RWPE1 (cell line): ENCODE measurements at regions not wholly inside any gene's neighbourhood (a gene's known extent, or its start where the extent isn't known, plus 50 kb on each side); places are given as distances from the start of the nearest gene placed in this dataset.

Experiments used
- CTCF ChIA-PET: fragments of 350-600 bp; sonication (Branson Sonifier 250); formaldehyde crosslinking; extraction: SDS; loops from one replicate; lab custom pipeline; 2021; lab: Yijun Ruan, JAX
- POLR2A ChIA-PET: fragments of 400-600 bp; formaldehyde crosslinking; extraction: SDS; loops from one replicate; lab custom pipeline; 2020; ENCODE audit warnings: antibody characterized with exemption; ENCODE audit not compliant: low non-redundant PET; lab: Yijun Ruan, JAX
- DNase-seq: peaks from one replicate; pipeline ENCODE4 v3.0.0; 2012; ENCODE audit warnings: low spot score
- H3K27ac ChIP-seq: fragments of 450-650 bp; 2 replicates; pipeline ENCODE4 v1.5.1; 2017
- CTCF ChIP-seq: fragments of 450-650 bp; conservative IDR thresholded peaks from 2 replicates; pipeline ENCODE4 v1.5.1; 2017; ENCODE audit warnings: low read depth, mild to moderate bottlenecking

GRCh38 chr4:4783847-4784246 lies 75.6 kb upstream of the MSX1 start:
- ChIA-PET POLR2A (no interaction called here), CTCF (interaction anchor here (0.7 kb wide), 1 partner anchor 11 kb away, joined by 3 read pairs; no protein-coding TSS in a partner anchor)
- H3K27ac ChIP-seq = no peak overlapping the region
- DNase-seq = no peak
- TF ChIP-seq CTCF = no peak

DNA sequence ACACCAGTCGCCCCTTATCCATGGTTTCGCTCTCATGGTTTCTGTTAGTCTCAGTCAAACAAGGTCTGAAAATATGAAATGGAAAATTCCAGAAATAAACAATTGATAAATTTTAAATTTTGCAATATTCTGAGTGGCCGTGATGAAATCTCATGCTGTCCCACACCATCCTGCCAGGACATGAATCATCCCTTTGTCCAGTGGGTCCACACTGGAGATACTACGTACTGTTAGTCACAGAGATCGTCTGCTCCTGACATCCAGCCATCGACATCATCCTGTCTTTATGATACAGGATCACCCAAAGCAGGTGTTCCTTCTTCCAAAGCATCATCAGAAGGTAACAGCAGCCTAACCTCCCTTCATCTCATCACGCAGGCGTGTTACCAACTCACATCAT lies 76.5 kb upstream of the MSX1 start:
- no peak for DNase-seq
- POLR2A ChIA-PET = no interaction called here
- H3K27ac ChIP-seq = no peak overlapping the region
- no peak for TF ChIP-seq CTCF
- CTCF ChIA-PET = no interaction called here

DNA sequence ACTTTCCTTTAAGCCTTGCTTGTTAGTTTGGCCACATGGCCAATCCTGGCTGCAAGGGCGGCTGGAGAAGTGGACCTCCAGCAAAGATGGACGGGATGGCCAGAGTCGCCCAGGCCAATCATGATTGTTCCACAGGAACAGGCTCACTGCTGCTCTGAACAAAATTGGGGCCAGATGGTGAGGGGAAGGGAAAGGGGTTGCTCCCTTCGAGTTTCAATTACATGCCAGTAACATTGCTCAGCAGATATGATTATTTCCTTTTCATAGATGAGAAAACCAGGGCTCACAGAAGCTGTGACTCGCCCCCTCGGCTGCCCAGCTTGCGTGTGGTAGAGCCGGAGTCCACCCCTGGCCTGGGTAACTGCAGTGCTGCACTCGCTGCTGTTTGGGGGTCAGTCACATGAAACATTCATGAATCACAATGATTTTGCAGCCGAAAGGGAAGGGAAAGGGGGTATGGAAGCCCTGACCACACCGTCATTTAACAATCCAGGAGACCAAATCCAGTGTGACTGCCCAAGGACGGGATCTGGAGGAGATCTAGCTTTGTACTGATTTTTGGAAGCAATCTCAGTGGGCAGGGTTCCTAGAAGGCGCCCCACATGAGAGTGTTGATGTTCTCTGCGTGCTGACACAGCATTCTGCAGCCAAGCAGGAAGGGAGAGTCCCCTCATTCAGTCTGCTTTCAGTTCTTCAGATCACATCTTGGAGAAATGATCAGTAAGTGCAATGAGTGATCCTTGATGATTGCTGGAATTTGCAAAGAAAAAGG lies 77.3 kb upstream of the MSX1 start:
- no peak for TF ChIP-seq CTCF
- ChIA-PET CTCF (interaction anchor here (0.6 kb wide), 1 partner anchor 120 kb away, joined by 4 read pairs; no protein-coding TSS in a partner anchor), POLR2A (no interaction called here)
- H3K27ac ChIP-seq = no peak overlapping the region
- no peak for DNase-seq

DNA sequence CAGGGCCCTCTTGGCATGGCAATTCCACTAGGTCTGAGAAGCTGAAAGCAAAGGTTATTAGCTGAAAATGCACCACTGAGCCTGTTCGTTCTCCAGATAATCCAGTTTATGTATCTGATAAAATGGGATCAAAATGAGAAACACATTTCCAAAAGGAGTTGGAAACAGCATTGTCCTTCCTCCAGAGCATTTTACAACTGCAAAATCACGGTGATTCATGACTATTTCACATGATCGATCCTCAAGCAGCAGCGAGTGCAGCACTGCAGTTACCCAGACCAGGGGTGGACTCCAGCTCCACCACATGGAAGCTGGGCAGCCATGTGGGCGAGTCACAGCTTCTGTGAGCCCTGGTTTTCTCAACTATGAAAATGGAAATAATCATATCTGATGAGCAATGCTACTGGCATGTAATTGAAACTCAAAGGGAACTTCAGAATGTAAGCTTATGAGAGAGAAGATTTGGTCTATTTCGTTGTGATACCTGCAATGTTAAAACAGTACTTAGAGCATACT lies 78.7 kb upstream of the MSX1 start:
- CTCF ChIA-PET = interaction anchor here (0.5 to 0.7 kb wide), 2 partner anchors 8 to 142 kb away, joined by 3 read pairs; no protein-coding TSS in a partner anchor
- peak; percentile 9 for DNase-seq
- POLR2A ChIA-PET = no interaction called here

DNA sequence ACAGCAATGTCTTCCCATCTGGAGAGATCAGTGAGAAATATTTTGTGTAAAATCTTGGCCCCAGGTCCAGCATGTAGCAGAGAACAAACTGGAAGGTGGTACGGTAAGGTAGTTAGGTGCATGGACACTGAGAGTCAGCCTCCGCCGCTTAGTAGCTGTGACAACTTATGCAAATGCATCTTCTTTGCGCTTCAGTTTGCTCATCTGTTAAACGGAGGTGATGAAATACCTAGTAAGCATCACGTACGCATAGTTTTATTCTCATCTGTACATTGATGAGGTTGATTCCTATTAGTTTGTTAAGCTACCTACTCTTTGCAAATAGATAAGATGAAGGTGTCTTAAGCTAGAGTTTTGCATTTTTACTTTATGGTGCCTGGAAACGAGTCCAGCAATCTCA lies 80.0 kb upstream of the MSX1 start:
- ChIA-PET CTCF (interaction anchor here (0.6 to 0.7 kb wide), 2 partner anchors 214 to 621 kb away, joined by 4 to 7 read pairs; no protein-coding TSS in a partner anchor), POLR2A (no interaction called here)
- DNase-seq = no peak
- no peak overlapping the region for H3K27ac ChIP-seq
- TF ChIP-seq CTCF = no peak

More for the DNA sequence above, 78.7 kb upstream of the MSX1 start:
- H3K27ac ChIP-seq = no peak overlapping the region
- TF ChIP-seq CTCF = no peak

DNA sequence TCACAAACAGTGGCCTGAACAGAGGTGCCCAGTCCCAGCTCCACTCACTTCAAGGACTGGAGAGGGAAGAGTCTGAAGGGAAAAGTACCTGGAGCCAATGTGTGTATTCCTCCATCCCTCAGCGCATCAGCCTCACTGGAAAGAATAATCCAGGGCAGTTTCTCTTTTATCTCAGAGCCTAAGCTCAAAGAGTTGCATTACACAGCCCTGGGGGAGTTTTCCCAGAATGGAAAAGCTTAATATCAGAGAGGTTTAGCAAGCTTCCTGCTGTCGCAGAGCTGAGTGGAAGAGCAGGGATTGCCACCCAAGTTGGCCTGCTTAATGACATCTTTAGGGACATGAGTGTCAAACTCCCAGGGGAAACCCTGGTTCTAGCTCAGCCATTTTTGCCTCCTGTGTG lies 80.4 kb upstream of the MSX1 start:
- ChIA-PET POLR2A (no interaction called here), CTCF (interaction anchor here (0.6 to 0.7 kb wide), 2 partner anchors 214 to 621 kb away, joined by 4 to 7 read pairs; no protein-coding TSS in a partner anchor)
- no peak overlapping the region for H3K27ac ChIP-seq
- DNase-seq = no peak
- no peak for TF ChIP-seq CTCF
